ENCODE measurements at regions not wholly inside any gene's neighbourhood (a gene's known extent, or its start where the extent isn't known, plus 50 kb on each side); places are given as distances from the start of the nearest gene placed in this dataset.

DNA sequence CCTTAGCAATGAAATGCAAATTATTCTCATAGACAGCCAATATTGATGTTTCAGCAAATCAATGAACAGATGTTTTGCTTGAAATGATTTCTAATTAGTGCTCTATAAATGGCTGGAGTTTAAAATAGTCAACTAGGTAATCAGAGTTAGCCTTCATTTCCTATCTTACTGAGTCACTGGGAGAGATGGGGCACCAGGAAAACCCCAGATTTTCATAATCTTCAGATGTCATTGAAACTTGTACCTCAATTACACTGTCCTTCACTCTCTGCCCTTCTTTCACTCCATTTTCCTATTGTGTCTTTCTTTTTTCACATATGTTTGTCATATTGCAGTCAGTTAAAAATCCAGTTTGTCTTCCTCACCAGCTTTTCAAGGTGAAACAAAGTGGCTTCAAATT, 92.7 kb downstream of the C12orf75 start:
- no peaks in the 10 kb centered on the region for H3K36me3 Mint-ChIP-seq

DNA sequence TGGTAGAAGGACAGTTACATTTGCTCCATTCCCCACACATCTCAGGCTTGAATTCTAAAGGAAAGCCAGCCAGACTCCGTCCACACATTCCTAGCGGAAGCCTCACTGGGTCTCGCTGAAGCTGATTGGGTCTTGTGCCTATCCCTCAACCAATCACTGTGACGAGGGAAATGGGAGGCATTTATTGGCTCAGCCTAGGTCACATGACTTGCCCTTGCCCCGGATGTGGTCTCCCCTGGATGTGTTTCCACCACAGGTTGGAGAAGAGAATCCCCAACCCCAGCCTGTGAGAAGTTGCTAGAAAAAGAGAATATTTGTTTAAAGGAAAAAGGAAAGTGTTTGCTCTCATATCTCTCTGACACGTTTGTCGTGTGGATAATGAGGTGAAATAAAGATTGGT, 93.4 kb downstream of the C12orf75 start:
- H3K9me3 Mint-ChIP-seq: no peaks in the 10 kb centered on the region

More for the DNA sequence above, 92.7 kb downstream of the C12orf75 start:
- Mint-ChIP-seq H3K4me1 (peaks cover 1 to 6% of the 10 kb centered on the region in 2 donors), H3K4me3 (no peak overlapping the region), H3K9me3 (no peaks in the 10 kb centered on the region), H3K27me3 (peaks cover 26 to 44% of the 10 kb centered on the region in 2 donors), H3K27ac (no peak overlapping the region)
- no peak for ATAC-seq (replicated peaks)
- DNase-seq: no peak

DNA sequence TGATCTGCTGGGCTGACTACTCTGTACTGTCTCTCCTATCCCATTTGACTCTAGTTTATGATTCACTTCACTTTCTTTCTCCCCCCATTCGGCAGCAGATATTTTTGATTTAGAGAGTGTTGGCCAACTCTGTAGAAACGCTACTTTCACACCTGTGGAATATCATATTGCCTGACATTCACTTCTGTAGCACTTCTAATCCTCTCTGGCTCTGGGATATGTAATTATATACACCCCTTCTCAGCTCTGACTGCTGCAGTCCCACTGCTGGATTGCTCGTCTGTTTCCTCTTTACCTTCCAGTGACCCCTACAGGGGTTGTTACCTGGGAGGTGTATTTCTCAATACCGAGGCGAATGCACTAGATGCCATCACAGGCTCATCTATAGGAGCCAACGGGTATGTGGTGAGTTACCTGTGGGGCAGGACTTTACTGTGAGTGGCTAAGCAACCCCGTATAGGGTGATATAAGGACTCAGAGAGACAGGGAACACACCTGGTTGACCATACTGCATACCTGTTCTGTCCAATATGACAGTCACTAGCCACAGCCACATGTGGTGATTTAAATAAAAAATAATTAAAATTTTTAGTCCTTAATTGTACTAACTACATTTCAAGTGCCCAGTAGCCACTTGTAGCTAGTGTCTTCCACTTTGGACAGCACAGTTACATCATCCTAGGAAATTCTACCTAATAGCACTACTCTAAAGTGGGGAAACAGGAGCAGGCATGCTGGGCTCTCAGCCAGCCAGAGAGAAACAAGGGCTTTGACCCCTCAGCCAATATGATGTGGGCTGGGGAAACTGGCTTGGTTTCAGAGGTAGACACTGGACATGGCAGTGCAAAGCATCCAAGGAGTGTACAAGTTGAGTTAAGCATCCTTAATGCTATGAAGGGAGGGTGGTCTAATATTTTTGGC, 95.0 kb downstream of the C12orf75 start:
- no peak overlapping the region for H3K4me3 Mint-ChIP-seq
- H3K27me3 Mint-ChIP-seq: peaks cover 28 to 61% of the 10 kb centered on the region in 2 donors
- DNase-seq (no peak), ATAC-seq (replicated peaks) (no peak)
- H3K4me1 Mint-ChIP-seq: peaks cover 1 to 6% of the 10 kb centered on the region in 2 donors
- no peaks in the 10 kb centered on the region for H3K36me3 Mint-ChIP-seq
- no peak overlapping the region for H3K27ac Mint-ChIP-seq
- no peaks in the 10 kb centered on the region for H3K9me3 Mint-ChIP-seq

More for the DNA sequence above, 93.4 kb downstream of the C12orf75 start:
- Mint-ChIP-seq H3K27ac (no peak overlapping the region), H3K27me3 (peaks cover 27 to 47% of the 10 kb centered on the region in 2 donors), H3K4me3 (no peak overlapping the region), H3K4me1 (peaks cover 1 to 6% of the 10 kb centered on the region in 2 donors), H3K36me3 (no peaks in the 10 kb centered on the region)
- ATAC-seq (replicated peaks) (no peak), DNase-seq (no peak)

DNA sequence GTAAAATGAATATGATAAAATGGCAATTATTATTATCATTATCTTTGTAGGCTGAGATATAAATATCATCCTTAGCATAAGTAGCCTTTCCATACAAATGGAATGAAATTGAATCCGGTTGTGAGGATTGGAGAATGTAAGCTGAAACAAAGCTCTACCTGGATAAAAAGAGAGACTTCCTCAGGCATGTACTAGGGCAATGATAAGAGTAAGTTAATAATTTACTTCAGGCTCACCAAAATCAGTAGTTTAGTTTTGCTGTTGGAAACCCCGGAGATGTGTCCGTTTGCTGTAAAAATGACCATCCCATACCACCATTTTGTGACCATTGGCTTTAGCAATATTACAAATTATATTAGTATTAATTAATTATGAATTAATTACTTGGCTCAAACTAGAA, 96.3 kb downstream of the C12orf75 start:
- H3K27me3 Mint-ChIP-seq: peaks cover 28 to 70% of the 10 kb centered on the region in 2 donors
- ATAC-seq (replicated peaks) (no peak), DNase-seq (no peak)
- H3K27ac Mint-ChIP-seq: no peak overlapping the region
- H3K4me3 Mint-ChIP-seq: no peak overlapping the region
- H3K36me3 Mint-ChIP-seq: no peaks in the 10 kb centered on the region
- H3K4me1 Mint-ChIP-seq: peaks cover 1 to 6% of the 10 kb centered on the region in 2 donors
- no peaks in the 10 kb centered on the region for H3K9me3 Mint-ChIP-seq

DNA sequence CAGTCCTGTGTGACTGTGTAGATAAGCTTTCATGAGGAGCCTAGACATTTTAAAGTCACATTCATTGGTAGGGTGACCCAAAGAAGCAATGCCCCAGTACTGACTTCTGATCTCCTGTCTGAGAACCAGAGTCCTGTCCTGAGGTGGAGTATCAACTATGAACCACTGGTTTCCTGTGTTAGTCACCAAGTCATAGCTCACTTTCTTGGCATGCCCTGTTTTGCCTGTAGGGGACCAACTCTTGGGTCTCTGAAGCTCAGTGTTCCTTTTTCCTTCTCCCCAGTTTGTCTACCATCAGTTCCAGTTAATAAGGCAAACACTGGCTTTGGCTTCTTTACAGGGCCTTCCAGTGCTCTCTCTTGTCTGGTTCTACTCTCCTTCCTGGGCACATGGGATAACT, 97.4 kb downstream of the C12orf75 start:
- H3K4me1 Mint-ChIP-seq: peaks cover 1 to 6% of the 10 kb centered on the region in 2 donors
- no peak overlapping the region for H3K4me3 Mint-ChIP-seq
- ATAC-seq (replicated peaks) (peak; percentile 41 to 49), DNase-seq (no peak)
- no peaks in the 10 kb centered on the region for H3K36me3 Mint-ChIP-seq
- no peak overlapping the region for H3K27ac Mint-ChIP-seq
- H3K9me3 Mint-ChIP-seq: no peaks in the 10 kb centered on the region
- H3K27me3 Mint-ChIP-seq: peaks cover 28 to 72% of the 10 kb centered on the region in 2 donors

DNA sequence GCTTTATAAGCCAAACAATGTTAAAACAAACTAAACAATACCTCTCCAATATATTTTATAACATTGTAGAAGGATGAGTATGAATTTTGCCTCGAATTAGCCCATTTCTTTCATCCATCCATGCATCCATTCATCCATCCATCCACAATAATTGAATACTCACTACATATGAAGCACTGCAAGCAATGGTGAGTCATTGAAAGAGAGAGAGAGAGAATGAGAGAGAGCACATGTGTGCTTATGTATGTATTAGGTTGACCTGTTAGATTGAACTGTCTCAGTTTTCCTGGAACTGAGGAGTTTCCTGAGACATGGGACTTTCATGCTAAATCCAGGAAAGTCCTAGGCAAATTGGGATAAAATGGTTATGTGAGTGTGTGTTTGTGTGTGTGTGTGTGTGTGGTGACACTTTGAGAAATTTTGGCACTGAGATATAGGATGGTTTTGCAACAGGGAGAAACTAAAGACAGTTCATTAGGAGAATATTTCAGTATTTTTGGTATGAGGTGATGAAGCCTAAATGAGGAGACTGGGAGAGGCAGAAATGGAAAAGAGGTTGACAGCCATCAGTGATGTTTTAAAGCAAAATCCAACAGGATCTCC, 98.4 kb downstream of the C12orf75 start:
- ATAC-seq (replicated peaks): no peak
- no peaks in the 10 kb centered on the region for H3K9me3 Mint-ChIP-seq
- peaks cover 34 to 69% of the 10 kb centered on the region in 2 donors for H3K27me3 Mint-ChIP-seq
- no peak overlapping the region for H3K27ac Mint-ChIP-seq
- no peaks in the 10 kb centered on the region for H3K4me1 Mint-ChIP-seq
- DNase-seq: no peak
- H3K36me3 Mint-ChIP-seq: no peaks in the 10 kb centered on the region
- no peak overlapping the region for H3K4me3 Mint-ChIP-seq

DNA sequence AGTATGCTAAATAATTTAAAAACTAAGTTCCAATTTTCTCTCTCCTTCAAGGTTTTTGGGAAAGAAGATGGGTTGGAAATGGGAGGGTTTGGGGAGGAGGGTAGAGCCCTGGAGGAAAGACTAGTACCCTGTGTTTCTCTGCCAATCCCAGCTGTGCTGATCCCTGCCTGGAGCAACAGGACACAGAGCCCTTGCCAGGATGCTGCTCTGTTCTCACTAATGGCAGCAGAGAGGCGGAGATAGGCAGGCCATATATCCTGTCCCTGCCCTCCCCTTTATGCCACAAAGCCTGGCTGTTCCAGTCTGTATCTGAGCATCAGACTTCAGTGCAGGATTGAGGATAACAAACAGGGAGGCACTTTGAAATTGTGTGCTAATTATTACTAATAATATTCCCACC, 99.0 kb downstream of the C12orf75 start:
- DNase-seq (no peak), ATAC-seq (replicated peaks) (no peak)
- Mint-ChIP-seq H3K36me3 (no peaks in the 10 kb centered on the region), H3K27ac (no peak overlapping the region), H3K4me3 (no peak overlapping the region), H3K27me3 (peaks cover 28 to 72% of the 10 kb centered on the region in 2 donors), H3K9me3 (no peaks in the 10 kb centered on the region), H3K4me1 (no peaks in the 10 kb centered on the region)

DNA sequence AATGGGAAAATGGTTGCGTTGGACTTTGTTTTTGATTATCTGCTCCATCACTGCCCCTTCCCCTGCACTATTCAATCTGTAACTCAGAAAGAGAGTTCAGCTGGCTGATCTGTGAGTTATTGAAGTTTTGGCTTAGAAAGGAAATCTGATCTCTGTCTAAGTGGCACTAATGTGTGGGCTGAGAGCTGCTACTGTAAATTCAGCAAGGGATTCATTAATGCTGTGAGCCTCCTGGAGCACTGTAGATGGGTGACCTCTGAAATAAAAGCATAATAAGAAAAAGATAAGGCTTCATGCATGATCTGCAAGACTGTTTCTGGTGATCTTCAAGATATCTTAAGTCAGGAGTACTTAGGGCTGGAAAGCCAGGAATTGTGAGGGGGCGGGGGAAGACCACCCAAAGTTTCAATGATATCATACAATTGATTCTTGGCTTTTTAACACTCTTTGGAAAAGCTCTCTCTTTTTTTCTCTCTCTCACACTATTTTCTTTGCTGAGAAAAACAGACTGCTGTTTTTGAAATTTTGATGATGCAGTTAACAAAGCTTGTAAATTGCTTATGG, 101.1 kb downstream of the C12orf75 start:
- Mint-ChIP-seq H3K27ac (no peak overlapping the region), H3K4me1 (no peaks in the 10 kb centered on the region), H3K9me3 (no peaks in the 10 kb centered on the region), H3K36me3 (no peaks in the 10 kb centered on the region), H3K4me3 (no peak overlapping the region), H3K27me3 (peaks cover 25 to 71% of the 10 kb centered on the region in 2 donors)
- DNase-seq (no peak), ATAC-seq (replicated peaks) (no peak)

DNA sequence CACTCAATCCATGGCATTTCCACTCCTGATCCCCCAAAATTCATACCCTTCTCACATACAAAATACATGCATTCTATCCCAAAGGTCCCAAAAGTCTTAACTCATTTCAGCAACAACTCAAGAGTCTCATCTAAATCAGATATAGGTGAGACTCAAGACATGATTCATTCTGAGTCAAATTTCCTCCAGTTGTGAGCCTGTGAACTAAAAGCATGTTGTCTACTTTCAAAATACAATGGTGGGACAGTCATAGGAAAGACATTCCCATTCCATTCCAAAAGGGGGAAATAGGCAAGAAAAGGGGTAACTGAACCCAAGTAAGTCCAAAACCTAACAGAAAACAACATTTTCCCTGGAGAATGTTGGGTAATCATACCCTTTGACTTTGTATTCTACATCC, 103.3 kb downstream of the C12orf75 start:
- H3K36me3 Mint-ChIP-seq: no peaks in the 10 kb centered on the region
- ATAC-seq (replicated peaks): no peak
- no peaks in the 10 kb centered on the region for H3K4me1 Mint-ChIP-seq
- DNase-seq: no peak
- H3K27me3 Mint-ChIP-seq: peaks cover 19 to 59% of the 10 kb centered on the region in 2 donors
- H3K27ac Mint-ChIP-seq: no peak overlapping the region
- no peak overlapping the region for H3K4me3 Mint-ChIP-seq
- peaks cover 0 to 4% of the 10 kb centered on the region in 2 donors for H3K9me3 Mint-ChIP-seq

DNA sequence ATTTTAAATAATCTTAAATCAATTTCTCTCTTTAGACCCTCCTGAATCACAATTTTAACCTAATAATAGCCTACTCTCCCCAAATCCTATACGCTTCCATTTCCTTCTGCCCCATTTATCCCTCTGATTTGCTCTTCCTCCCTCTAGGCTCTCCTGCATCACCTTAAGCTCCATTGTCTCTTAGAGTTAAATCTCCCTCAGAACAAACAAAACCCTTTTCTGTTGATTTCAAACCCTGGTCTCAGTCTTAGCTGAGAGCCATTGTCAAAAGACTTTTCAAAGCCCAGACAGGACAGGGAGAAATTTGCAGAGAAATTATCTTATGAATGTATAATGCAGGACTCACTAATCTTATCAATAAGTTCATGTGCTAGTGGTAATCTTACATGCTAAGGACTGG, 106.1 kb downstream of the C12orf75 start:
- peaks cover 0 to 6% of the 10 kb centered on the region in 2 donors for H3K36me3 Mint-ChIP-seq

DNA sequence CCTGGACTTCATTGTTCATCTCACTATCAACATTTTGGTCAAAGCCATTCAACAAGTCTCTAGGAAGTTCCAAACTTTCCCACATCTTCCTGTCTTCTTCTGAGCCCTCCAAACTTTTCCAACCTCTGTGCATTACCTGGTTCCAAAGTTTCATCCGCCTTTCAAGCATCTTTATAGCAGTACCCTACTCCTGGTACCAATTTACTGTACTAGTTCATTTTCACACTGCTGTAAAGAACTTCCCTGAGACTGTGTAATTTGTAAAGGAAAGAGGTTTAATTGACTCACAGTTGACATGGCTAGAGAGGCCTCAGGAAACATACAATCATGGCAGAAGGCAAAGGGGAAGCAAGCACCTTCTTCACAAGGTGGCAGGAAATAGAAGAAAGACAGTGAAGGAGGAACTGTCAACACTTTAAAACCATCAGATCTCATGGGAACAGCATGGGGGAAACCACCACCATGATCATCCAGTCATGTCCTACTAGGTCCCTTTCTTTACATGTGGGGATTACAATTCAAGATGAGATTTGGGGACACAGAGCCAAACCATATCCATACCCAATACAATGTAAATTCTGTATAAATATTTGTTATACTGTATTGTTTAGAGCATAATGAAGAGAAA, 109.7 kb downstream of the C12orf75 start:
- Mint-ChIP-seq H3K36me3 (peaks cover 0 to 6% of the 10 kb centered on the region in 2 donors), H3K4me1 (peaks cover 0 to 8% of the 10 kb centered on the region in 2 donors), H3K27me3 (peaks cover 25% of the 10 kb centered on the region in 2 donors), H3K27ac (no peak overlapping the region), H3K4me3 (no peak overlapping the region), H3K9me3 (peaks cover 9 to 11% of the 10 kb centered on the region in 2 donors)
- ATAC-seq (replicated peaks) (peak; percentile 60 to 81), DNase-seq (no peak)

More for the DNA sequence above, 106.1 kb downstream of the C12orf75 start:
- DNase-seq (no peak), ATAC-seq (replicated peaks) (no peak)
- Mint-ChIP-seq H3K27ac (no peak overlapping the region), H3K4me1 (peaks cover 0 to 5% of the 10 kb centered on the region in 2 donors), H3K4me3 (no peak overlapping the region), H3K9me3 (peaks cover 9 to 11% of the 10 kb centered on the region in 2 donors), H3K27me3 (peaks cover 16 to 36% of the 10 kb centered on the region in 2 donors)

DNA sequence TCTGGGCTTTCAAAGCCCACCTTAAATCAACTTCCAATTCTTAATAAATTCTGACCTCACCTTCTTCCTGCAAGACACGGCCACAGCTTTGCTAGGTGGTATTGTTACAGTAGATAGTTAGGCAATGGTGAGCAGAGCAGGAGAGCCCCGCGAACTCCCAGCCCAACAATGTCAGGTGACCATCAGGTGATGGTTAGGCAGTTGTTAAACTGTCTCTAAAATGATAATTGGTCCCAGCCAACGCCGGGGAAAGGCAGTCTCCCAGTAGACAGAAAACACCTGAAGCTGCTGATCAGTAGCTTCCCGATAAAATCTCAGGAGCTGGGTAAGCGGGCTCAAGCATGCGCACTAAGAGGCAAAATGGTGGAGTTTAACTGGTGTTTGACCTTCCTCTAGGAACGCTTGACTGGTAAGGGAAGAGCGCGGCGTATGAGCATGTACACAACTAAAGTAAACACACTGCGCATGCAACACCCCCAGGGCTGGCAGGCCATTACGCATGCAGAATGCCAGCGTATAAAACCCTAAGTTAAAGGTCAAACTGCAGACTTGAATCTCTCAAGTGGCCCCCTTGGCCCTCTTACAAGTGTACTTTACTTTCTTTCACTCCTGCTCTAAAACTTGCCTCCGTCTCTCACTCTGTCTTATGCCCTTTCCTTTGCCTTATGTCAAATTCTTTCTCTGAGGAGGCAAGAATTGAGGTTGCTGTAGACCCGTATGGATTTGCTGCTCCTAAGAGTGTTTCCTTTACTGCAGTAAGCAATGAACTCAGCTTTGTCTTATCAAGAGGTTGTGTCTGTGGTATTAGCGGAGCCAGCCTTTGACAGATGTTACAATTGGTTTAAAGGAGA, 113.5 kb downstream of the C12orf75 start:
- Mint-ChIP-seq H3K9me3 (peaks cover 7 to 9% of the 10 kb centered on the region in 2 donors), H3K36me3 (peaks cover 0 to 6% of the 10 kb centered on the region in 2 donors), H3K27me3 (peaks cover 14 to 27% of the 10 kb centered on the region in 2 donors), H3K27ac (no peak overlapping the region), H3K4me3 (no peak overlapping the region), H3K4me1 (peaks cover 0 to 8% of the 10 kb centered on the region in 2 donors)
- no peak for DNase-seq
- no peak for ATAC-seq (replicated peaks)

DNA sequence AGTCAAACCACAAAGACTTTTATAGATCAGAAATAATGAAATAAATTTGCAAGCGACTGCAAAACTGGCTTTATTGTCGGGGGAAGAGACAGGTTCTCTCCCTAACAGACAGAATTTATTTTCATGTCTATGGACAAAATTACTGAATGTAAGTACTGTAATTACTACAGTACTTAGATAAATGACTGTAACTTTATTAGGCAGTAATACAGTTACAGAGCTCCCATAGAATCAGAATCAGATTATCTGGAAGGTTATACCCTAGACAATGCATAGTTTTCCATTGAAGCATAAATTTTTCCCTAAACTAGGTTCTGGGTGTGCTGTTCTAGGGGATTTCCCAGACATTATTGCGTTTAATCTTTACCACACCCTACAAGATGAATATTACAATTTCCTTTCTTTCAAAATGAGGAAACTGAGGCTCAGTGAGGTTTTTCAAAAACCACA, 114.2 kb downstream of the C12orf75 start:
- Mint-ChIP-seq H3K36me3 (peaks cover 0 to 5% of the 10 kb centered on the region in 2 donors), H3K9me3 (peaks cover 3 to 6% of the 10 kb centered on the region in 2 donors), H3K27ac (no peak overlapping the region), H3K4me1 (peaks cover 0 to 8% of the 10 kb centered on the region in 2 donors), H3K27me3 (peaks cover 16 to 31% of the 10 kb centered on the region in 2 donors), H3K4me3 (no peak overlapping the region)
- ATAC-seq (replicated peaks) (peak in 1 of 2 donors; percentile 22), DNase-seq (no peak)
